ENCODE measurements at regions not wholly inside any gene's neighbourhood (a gene's known extent, or its start where the extent isn't known, plus 50 kb on each side); places are given as distances from the start of the nearest gene placed in this dataset.

- TF ChIP-seq, protein P1, sequence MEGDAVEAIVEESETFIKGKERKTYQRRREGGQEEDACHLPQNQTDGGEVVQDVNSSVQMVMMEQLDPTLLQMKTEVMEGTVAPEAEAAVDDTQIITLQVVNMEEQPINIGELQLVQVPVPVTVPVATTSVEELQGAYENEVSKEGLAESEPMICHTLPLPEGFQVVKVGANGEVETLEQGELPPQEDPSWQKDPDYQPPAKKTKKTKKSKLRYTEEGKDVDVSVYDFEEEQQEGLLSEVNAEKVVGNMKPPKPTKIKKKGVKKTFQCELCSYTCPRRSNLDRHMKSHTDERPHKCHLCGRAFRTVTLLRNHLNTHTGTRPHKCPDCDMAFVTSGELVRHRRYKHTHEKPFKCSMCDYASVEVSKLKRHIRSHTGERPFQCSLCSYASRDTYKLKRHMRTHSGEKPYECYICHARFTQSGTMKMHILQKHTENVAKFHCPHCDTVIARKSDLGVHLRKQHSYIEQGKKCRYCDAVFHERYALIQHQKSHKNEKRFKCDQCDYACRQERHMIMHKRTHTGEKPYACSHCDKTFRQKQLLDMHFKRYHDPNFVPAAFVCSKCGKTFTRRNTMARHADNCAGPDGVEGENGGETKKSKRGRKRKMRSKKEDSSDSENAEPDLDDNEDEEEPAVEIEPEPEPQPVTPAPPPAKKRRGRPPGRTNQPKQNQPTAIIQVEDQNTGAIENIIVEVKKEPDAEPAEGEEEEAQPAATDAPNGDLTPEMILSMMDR (IDR thresholded peaks at IDR 0.05) = no peak
- no peak for TF ChIP-seq POLR2AphosphoS5 (IDR thresholded peaks at IDR 0.05)
- TF ChIP-seq EP300 (IDR thresholded peaks at IDR 0.05; ENCODE audit: low read depth) = no peak
These were observed 100.6 kb downstream of the ACKR3 start for GRCh38 chr2:236670235-236670620.
